Astrocyte of the cerebellum (primary cell): ENCODE measurements at regions not wholly inside any gene's neighbourhood (a gene's known extent, or its start where the extent isn't known, plus 50 kb on each side); places are given as distances from the start of the nearest gene placed in this dataset.

Experiments used
- DNase-seq: peaks from one replicate; pipeline ENCODE4 v3.0.0-alpha.2; 2011; ENCODE audit warnings: low read depth
- H3K4me3 ChIP-seq: 2 replicates; pipeline ENCODE4 v1.5.1; 2011; ENCODE audit warnings: mild to moderate bottlenecking, low read depth, low read length, moderate library complexity
- in situ Hi-C: cut with HindIII; loops from 2 replicates; pipeline ENCODE4 v1.10.0; 2017; ENCODE audit warnings: low sequenced_read_pairs
- TF ChIP-seq, protein P1 (sequence below): IDR thresholded peaks from 2 replicates; pipeline ENCODE4 v1.5.1; 2012; ENCODE audit warnings: low read length, low read depth, moderate library complexity, mild to moderate bottlenecking; ENCODE audit errors: missing control alignments

DNA sequence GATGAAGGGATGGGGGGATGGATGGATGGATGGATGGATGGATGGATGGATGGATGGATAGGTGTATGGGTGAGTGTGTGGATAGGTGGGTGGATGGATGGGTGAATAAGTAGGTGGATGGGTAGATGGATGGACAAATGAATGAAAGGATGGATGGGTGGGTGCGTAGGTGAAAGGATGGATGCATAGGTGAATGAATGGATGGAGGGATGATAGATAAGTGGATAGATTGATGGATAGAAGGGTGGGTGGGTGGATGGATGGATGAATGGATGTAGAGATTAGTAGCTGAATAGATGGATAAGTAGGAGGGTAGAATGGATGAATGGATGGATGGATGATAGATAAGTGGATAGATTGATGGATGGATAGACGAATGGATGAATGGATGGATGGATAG lies 152.7 kb downstream of the MN1 start:
- no peak overlapping the region for H3K4me3 ChIP-seq
- TF ChIP-seq, protein P1, sequence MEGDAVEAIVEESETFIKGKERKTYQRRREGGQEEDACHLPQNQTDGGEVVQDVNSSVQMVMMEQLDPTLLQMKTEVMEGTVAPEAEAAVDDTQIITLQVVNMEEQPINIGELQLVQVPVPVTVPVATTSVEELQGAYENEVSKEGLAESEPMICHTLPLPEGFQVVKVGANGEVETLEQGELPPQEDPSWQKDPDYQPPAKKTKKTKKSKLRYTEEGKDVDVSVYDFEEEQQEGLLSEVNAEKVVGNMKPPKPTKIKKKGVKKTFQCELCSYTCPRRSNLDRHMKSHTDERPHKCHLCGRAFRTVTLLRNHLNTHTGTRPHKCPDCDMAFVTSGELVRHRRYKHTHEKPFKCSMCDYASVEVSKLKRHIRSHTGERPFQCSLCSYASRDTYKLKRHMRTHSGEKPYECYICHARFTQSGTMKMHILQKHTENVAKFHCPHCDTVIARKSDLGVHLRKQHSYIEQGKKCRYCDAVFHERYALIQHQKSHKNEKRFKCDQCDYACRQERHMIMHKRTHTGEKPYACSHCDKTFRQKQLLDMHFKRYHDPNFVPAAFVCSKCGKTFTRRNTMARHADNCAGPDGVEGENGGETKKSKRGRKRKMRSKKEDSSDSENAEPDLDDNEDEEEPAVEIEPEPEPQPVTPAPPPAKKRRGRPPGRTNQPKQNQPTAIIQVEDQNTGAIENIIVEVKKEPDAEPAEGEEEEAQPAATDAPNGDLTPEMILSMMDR: no peak
- no peak for DNase-seq
- in situ Hi-C loops: no loop called here

DNA sequence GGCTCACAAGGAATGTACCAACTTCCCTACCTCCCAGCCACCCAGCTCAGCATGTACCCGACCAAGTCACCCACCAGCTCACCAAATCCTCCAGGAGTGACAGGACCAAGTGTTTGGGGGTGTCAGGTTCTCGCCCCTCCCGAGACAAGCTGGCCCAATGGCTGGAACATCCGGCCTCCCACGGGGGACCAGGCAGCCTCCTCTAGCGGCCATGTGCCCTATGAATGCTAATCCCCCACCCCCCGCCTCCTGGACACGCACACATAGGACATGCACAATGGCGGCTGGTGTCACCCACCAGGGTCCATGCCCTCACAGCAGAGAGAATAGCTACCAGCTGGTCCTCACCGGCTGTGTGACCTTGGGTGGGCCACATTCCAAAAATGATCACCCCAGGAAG lies 151.0 kb downstream of the MN1 start:
- in situ Hi-C loops: no loop called here
- DNase-seq: no peak

DNA sequence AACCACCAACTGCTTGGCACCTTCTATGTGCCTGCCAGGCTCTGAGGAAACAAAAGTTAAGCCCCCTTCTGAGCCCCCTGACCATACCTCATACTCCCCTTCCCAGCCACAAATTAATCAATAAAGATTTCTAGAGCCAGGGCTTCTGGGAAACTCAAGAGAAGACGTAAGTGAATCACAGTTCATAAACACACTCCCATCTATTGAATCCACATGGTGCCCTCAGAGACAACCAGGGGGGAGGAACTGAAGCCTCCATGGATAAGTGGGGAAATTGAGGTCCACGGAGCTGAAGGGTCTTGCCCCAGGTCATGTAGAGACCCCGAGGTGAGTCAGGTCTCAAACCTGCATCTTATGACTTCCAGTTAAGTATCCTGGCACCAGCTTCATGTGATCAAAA lies 150.6 kb downstream of the MN1 start:
- in situ Hi-C loops: no loop called here
- no peak overlapping the region for H3K4me3 ChIP-seq
- no peak for DNase-seq
- TF ChIP-seq, protein P1: no peak

More for the DNA sequence above, 151.0 kb downstream of the MN1 start:
- TF ChIP-seq, protein P1: no peak
- no peak overlapping the region for H3K4me3 ChIP-seq

DNA sequence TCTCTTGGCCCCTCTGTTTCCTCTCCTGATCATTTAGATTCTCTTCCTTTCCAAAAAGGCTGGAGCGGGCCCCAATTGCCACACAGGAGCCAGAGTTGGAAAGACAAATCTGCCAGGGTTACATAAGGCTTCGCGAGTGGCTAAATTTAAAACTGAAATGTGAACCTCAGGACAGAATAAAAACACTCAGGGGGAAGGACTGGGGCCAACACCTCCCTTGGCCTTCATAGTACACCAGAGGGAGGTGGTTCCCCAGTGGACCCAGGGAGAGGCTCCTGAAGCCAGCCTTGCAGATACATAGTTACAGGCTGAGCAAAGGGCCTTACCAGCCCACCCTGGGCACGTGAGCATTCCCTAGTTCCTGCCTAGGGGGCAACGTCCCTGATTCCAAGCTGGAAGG lies 150.1 kb downstream of the MN1 start:
- no peak overlapping the region for H3K4me3 ChIP-seq
- DNase-seq: no peak
- TF ChIP-seq, protein P1: no peak
- in situ Hi-C loops: no loop called here

DNA sequence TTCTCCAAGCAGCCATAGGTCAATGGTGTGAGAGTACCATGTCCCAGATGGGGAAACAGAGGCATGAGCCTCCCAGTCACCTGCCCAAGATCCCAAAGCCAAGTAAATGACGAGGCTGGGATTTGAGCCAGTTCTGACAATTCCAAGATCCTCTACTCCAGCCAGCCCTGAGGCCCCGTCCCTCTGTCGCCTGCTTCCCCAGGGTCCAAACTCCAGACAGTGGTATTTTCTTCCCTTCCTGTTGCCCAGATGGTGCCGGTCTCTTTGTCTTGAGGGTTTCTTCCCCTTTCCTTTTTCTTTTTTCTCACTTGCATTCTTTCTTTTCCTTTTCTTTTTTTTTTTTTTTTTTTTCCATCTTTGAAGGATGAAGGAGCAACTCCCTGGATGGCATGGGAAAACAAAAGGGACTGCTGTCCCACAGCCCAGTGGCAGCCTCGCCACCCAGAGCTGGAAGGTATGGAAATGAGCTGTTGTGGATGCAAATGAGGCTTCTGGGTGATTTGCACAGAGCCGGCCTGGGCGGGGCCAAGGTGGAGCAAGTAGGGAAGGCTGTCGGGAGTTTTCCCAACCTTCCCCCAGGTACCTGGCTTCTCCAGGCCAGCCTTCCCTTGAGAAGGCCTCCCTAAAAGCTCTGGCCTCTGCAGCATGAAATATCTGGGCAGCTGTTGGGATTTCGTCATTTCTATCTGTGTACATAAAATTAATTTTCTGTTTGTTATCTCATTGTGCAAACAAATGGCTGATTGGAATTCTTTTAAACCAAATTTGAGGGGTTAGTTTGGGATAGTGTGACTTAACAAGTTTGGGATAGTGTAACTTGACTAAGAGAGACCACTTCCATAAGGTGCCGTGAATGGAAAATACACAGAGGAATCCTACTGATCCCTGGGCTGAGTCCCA lies 146.8 kb downstream of the MN1 start:
- in situ Hi-C loops: no loop called here
- TF ChIP-seq, protein P1: no peak
- DNase-seq: no peak
- no peak overlapping the region for H3K4me3 ChIP-seq

DNA sequence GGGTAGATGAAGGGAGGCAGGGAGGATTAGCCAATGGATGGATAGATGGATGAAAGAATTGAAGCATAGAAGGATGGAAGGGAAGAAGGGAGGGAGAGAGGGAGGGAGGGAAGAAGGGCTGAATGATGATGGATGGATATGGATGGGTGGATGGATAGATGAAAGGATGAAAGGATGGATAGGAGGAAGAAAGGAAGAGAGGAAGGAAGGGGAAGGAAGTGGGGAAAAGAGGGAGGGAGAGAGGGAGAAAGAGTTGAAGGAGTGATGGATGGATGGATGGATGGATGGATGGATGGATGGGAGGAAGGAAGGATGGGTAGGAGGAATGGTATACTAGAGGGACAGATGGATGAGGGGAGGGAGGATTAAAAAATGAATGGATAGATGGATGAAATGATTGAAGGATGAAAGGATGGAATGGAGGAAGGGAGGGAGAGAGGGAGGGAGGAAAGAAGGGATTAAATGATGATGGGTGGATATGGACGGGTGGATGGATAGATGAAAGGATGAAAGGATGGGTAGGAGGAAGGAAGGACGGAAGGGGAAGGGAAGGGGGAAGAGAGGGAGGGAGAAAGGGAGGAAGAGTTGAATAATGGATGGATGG lies 145.9 kb downstream of the MN1 start:
- TF ChIP-seq, protein P1: no peak
- no peak for DNase-seq
- H3K4me3 ChIP-seq: no peak overlapping the region
- in situ Hi-C loops: no loop called here
